Kidney tubule cell (primary cell): ENCODE measurements at regions not wholly inside any gene's neighbourhood (a gene's known extent, or its start where the extent isn't known, plus 50 kb on each side); places are given as distances from the start of the nearest gene placed in this dataset.
"Not testable (repeated sequence)": the region's sequence is repeated elsewhere in the genome, so short reads cannot be mapped to it uniquely, and the experiment has no call there.

Experiments
- DNase-seq: peaks from one replicate; pipeline ENCODE4 v3.0.0-alpha.2; 2018; ENCODE audit warnings: low spot score

GRCh38 chr5:102666164-102666946 lies 88.8 kb upstream of the PAM start:
- no peak for DNase-seq

- DNase-seq = no peak
These were observed 86.7 kb upstream of the PAM start for GRCh38 chr5:102668220-102668932.

GRCh38 chr5:102670224-102670836 lies 84.8 kb upstream of the PAM start:
- peak; percentile 41 for DNase-seq

GRCh38 chr5:102671033-102671734 lies 83.9 kb upstream of the PAM start:
- DNase-seq = not testable (repeated sequence)

GRCh38 chr5:102678267-102679058 lies 76.6 kb upstream of the PAM start:
- DNase-seq = peak; percentile 59

- peak; percentile 75 for DNase-seq
These were observed 73.6 kb upstream of the PAM start for GRCh38 chr5:102681403-102681983.

GRCh38 chr5:102682101-102682647 lies 72.9 kb upstream of the PAM start:
- DNase-seq = no peak

GRCh38 chr5:102688076-102688475 lies 67.0 kb upstream of the PAM start:
- peak; percentile 36 for DNase-seq

GRCh38 chr5:102688581-102689342 lies 66.3 kb upstream of the PAM start:
- DNase-seq = not testable (repeated sequence)

GRCh38 chr5:102690910-102691309 lies 64.2 kb upstream of the PAM start:
- DNase-seq = no peak

- no peak for DNase-seq
These were observed 63.7 kb upstream of the PAM start for GRCh38 chr5:102691434-102691833.

- DNase-seq = no peak
These were observed 54.8 kb upstream of the PAM start for GRCh38 chr5:102700120-102700831.

GRCh38 chr5:102700916-102701315 lies 54.2 kb upstream of the PAM start:
- no peak for DNase-seq

GRCh38 chr5:102701748-102702147 lies 53.4 kb upstream of the PAM start:
- no peak for DNase-seq
